IPS-20b (cell line): ENCODE measurements at regions not wholly inside any gene's neighbourhood (a gene's known extent, or its start where the extent isn't known, plus 50 kb on each side); places are given as distances from the start of the nearest gene placed in this dataset.

Experiments used
- H3K27ac ChIP-seq: one replicate; pipeline ENCODE4 v1.5.1; 2013; ENCODE audit warnings: low read length
- H3K27me3 ChIP-seq: 2 replicates; pipeline ENCODE4 v1.6.1; 2013; ENCODE audit warnings: mild to moderate bottlenecking, low read length, inconsistent platforms; ENCODE audit not compliant: insufficient read depth
- H3K36me3 ChIP-seq: 2 replicates; pipeline ENCODE4 v1.6.1; 2013; ENCODE audit warnings: low read depth, mild to moderate bottlenecking, inconsistent platforms, low read length, moderate library complexity; ENCODE audit not compliant: insufficient read depth
- H3K4me1 ChIP-seq: 2 replicates; pipeline ENCODE4 v1.6.1; 2013; ENCODE audit warnings: mild to moderate bottlenecking, control low read depth, inconsistent platforms, low read length, moderate library complexity; ENCODE audit not compliant: insufficient read depth
- H3K4me3 ChIP-seq: 2 replicates; pipeline ENCODE4 v1.5.1; 2013; ENCODE audit warnings: mild to moderate bottlenecking, low read length, inconsistent platforms
- H3K9ac ChIP-seq: 2 replicates; pipeline ENCODE4 v1.6.1; 2013; ENCODE audit warnings: low read depth, mild to moderate bottlenecking, inconsistent platforms, low read length, moderate library complexity
- H3K9me3 ChIP-seq: 2 replicates; pipeline ENCODE4 v1.6.1; 2013; ENCODE audit warnings: mild to moderate bottlenecking, low read depth, low read length, inconsistent platforms; ENCODE audit not compliant: insufficient read depth

GRCh38 chr11:92357344-92357743, 132.7 kb downstream of the FAT3 start:
- Histone ChIP-seq H3K4me1 (no peaks in the 10 kb centered on the region), H3K36me3 (no peaks in the 10 kb centered on the region), H3K9me3 (no peaks in the 10 kb centered on the region), H3K9ac (no peak overlapping the region), H3K27ac (no peak overlapping the region), H3K27me3 (no peaks in the 10 kb centered on the region), H3K4me3 (no peak overlapping the region)

- no peaks in the 10 kb centered on the region for H3K36me3 ChIP-seq
- no peak overlapping the region for H3K4me3 ChIP-seq
- no peaks in the 10 kb centered on the region for H3K27me3 ChIP-seq
- H3K4me1 ChIP-seq: no peaks in the 10 kb centered on the region
- no peak overlapping the region for H3K27ac ChIP-seq
- H3K9ac ChIP-seq: no peak overlapping the region
- no peaks in the 10 kb centered on the region for H3K9me3 ChIP-seq
Observed at GRCh38 chr11:92357841-92358240, 133.2 kb downstream of the FAT3 start.

- H3K36me3 ChIP-seq: no peaks in the 10 kb centered on the region
- H3K27me3 ChIP-seq: no peaks in the 10 kb centered on the region
- no peaks in the 10 kb centered on the region for H3K9me3 ChIP-seq
- no peaks in the 10 kb centered on the region for H3K4me1 ChIP-seq
- H3K27ac ChIP-seq: no peak overlapping the region
- no peak overlapping the region for H3K9ac ChIP-seq
- H3K4me3 ChIP-seq: no peak overlapping the region
Observed at GRCh38 chr11:92361551-92361950, 136.9 kb downstream of the FAT3 start.

- H3K36me3 ChIP-seq: no peaks in the 10 kb centered on the region
- H3K9ac ChIP-seq: no peak overlapping the region
- H3K27me3 ChIP-seq: no peaks in the 10 kb centered on the region
- H3K4me1 ChIP-seq: no peaks in the 10 kb centered on the region
- H3K9me3 ChIP-seq: no peaks in the 10 kb centered on the region
- H3K27ac ChIP-seq: no peak overlapping the region
- H3K4me3 ChIP-seq: no peak overlapping the region
Observed at GRCh38 chr11:92362989-92363388, 138.4 kb downstream of the FAT3 start.

- H3K4me1 ChIP-seq: no peaks in the 10 kb centered on the region
- H3K27ac ChIP-seq: no peak overlapping the region
- H3K36me3 ChIP-seq: no peaks in the 10 kb centered on the region
- H3K27me3 ChIP-seq: no peaks in the 10 kb centered on the region
- H3K9me3 ChIP-seq: no peaks in the 10 kb centered on the region
- no peak overlapping the region for H3K4me3 ChIP-seq
- H3K9ac ChIP-seq: no peak overlapping the region
Observed at GRCh38 chr11:92364177-92364576, 139.6 kb downstream of the FAT3 start.

GRCh38 chr11:92376146-92376599, 151.6 kb downstream of the FAT3 start:
- Histone ChIP-seq H3K9me3 (no peaks in the 10 kb centered on the region), H3K4me3 (no peak overlapping the region), H3K27ac (no peak overlapping the region), H3K27me3 (no peaks in the 10 kb centered on the region), H3K36me3 (no peaks in the 10 kb centered on the region), H3K9ac (no peak overlapping the region), H3K4me1 (peaks cover 7% of the 10 kb centered on the region; the same call in 1 of the 2 replicates)

- no peak overlapping the region for H3K27ac ChIP-seq
- H3K9ac ChIP-seq: no peak overlapping the region
- peaks cover 7% of the 10 kb centered on the region; the same call in 1 of the 2 replicates for H3K4me1 ChIP-seq
- H3K36me3 ChIP-seq: no peaks in the 10 kb centered on the region
- H3K9me3 ChIP-seq: no peaks in the 10 kb centered on the region
- H3K27me3 ChIP-seq: no peaks in the 10 kb centered on the region
- H3K4me3 ChIP-seq: no peak overlapping the region
Observed at GRCh38 chr11:92376680-92377079, 152.1 kb downstream of the FAT3 start.

- Histone ChIP-seq H3K27ac (no peak overlapping the region), H3K4me3 (no peak overlapping the region), H3K9me3 (no peaks in the 10 kb centered on the region), H3K4me1 (peaks cover 14% of the 10 kb centered on the region), H3K27me3 (no peaks in the 10 kb centered on the region), H3K36me3 (no peaks in the 10 kb centered on the region), H3K9ac (no peak overlapping the region)
Observed at GRCh38 chr11:92380882-92381281, 156.3 kb downstream of the FAT3 start.

- no peaks in the 10 kb centered on the region for H3K27me3 ChIP-seq
- no peak overlapping the region for H3K9ac ChIP-seq
- H3K4me1 ChIP-seq: peaks cover 12% of the 10 kb centered on the region
- H3K9me3 ChIP-seq: no peaks in the 10 kb centered on the region
- no peak overlapping the region for H3K4me3 ChIP-seq
- no peak overlapping the region for H3K27ac ChIP-seq
- no peaks in the 10 kb centered on the region for H3K36me3 ChIP-seq
Observed at GRCh38 chr11:92382311-92382710, 157.7 kb downstream of the FAT3 start.

GRCh38 chr11:92383430-92383829, 158.8 kb downstream of the FAT3 start:
- Histone ChIP-seq H3K9ac (no peak overlapping the region), H3K9me3 (no peaks in the 10 kb centered on the region), H3K27ac (no peak overlapping the region), H3K27me3 (no peaks in the 10 kb centered on the region), H3K4me1 (peaks cover 12% of the 10 kb centered on the region), H3K36me3 (no peaks in the 10 kb centered on the region), H3K4me3 (no peak overlapping the region)

GRCh38 chr11:92384358-92384757, 159.7 kb downstream of the FAT3 start:
- no peaks in the 10 kb centered on the region for H3K36me3 ChIP-seq
- H3K9ac ChIP-seq: no peak overlapping the region
- H3K4me3 ChIP-seq: no peak overlapping the region
- no peaks in the 10 kb centered on the region for H3K27me3 ChIP-seq
- no peak overlapping the region for H3K27ac ChIP-seq
- H3K9me3 ChIP-seq: no peaks in the 10 kb centered on the region
- H3K4me1 ChIP-seq: peaks cover 12% of the 10 kb centered on the region

GRCh38 chr11:92384802-92385201, 160.2 kb downstream of the FAT3 start:
- H3K9me3 ChIP-seq: no peaks in the 10 kb centered on the region

GRCh38 chr11:92386577-92386976, 162.0 kb downstream of the FAT3 start:
- H3K4me3 ChIP-seq: no peak overlapping the region
- H3K9ac ChIP-seq: no peak overlapping the region
- H3K4me1 ChIP-seq: peaks cover 12% of the 10 kb centered on the region
- H3K27ac ChIP-seq: no peak overlapping the region
- H3K27me3 ChIP-seq: no peaks in the 10 kb centered on the region
- H3K9me3 ChIP-seq: no peaks in the 10 kb centered on the region
- no peaks in the 10 kb centered on the region for H3K36me3 ChIP-seq

More at GRCh38 chr11:92384802-92385201, 160.2 kb downstream of the FAT3 start:
- Histone ChIP-seq H3K4me3 (no peak overlapping the region), H3K27me3 (no peaks in the 10 kb centered on the region), H3K9ac (no peak overlapping the region), H3K4me1 (peaks cover 12% of the 10 kb centered on the region), H3K27ac (no peak overlapping the region), H3K36me3 (no peaks in the 10 kb centered on the region)
